Common myeloid progenitor, CD34-positive (primary cell): ENCODE measurements at regions not wholly inside any gene's neighbourhood (a gene's known extent, or its start where the extent isn't known, plus 50 kb on each side); places are given as distances from the start of the nearest gene placed in this dataset.

Experiments used
- CTCF ChIA-PET: fragments of 350-600 bp; sonication (Branson Sonifier 250); formaldehyde crosslinking; loops from one replicate; lab custom pipeline; 2021; ENCODE audit warnings: antibody characterized with exemption; lab: Charles Lee
- POLR2A ChIA-PET: fragments of 350-600 bp; sonication (Branson Sonifier 250); formaldehyde crosslinking; loops from one replicate; lab custom pipeline; 2021; ENCODE audit warnings: antibody characterized with exemption; lab: Charles Lee
- DNase-seq, 3 donors: peaks; one replicate each; pipeline versions ENCODE4 v3.0.0 to v3.0.0-alpha.2; 2013
- H3K27ac ChIP-seq, 2 experiments: 1 replicate in 1 of 2; 2 replicates in 1 of 2; pipeline ENCODE4 v1.7.0; 2013; ENCODE audit warnings: inconsistent platforms in 2 of 2, low read length in 2 of 2, mild to moderate bottlenecking in 2 of 2, low read depth in 1 of 2, moderate library complexity in 1 of 2; ENCODE audit not compliant: severe bottlenecking in 2 of 2, insufficient read depth in 1 of 2, poor library complexity in 1 of 2
- H3K27me3 ChIP-seq, 5 experiments: replicated peaks in 2 of 5; 1 replicate in 3 of 5; 2 replicates in 2 of 5; pipeline versions ENCODE4 v1.6.1 to v1.7.0; 2013; ENCODE audit warnings: low read length in 4 of 5, mild to moderate bottlenecking in 2 of 5, moderate library complexity in 2 of 5, inconsistent platforms in 1 of 5; ENCODE audit not compliant: insufficient read depth in 5 of 5, control insufficient read depth in 4 of 5
- H3K36me3 ChIP-seq, 4 experiments: 1 replicate in 2 of 4; 2 replicates in 2 of 4; pipeline versions ENCODE4 v1.6.1 to v1.7.0; 2013; ENCODE audit warnings: low read length in 3 of 4, control low read depth in 1 of 4, mild to moderate bottlenecking in 1 of 4; ENCODE audit not compliant: control insufficient read depth in 4 of 4, insufficient read depth in 4 of 4
- H3K4me1 ChIP-seq, 4 experiments: 1 replicate in 3 of 4; 2 replicates in 1 of 4; pipeline versions ENCODE4 v1.6.1 to v1.7.1; 2013; ENCODE audit warnings: low read length in 3 of 4, mild to moderate bottlenecking in 3 of 4, control low read depth in 1 of 4, inconsistent platforms in 1 of 4, moderate library complexity in 1 of 4; ENCODE audit not compliant: control insufficient read depth in 4 of 4, insufficient read depth in 4 of 4; ENCODE audit errors: control extremely low read depth in 1 of 4
- H3K4me3 ChIP-seq, 7 experiments: 1 replicate in 4 of 7; 2 replicates in 3 of 7; pipeline versions ENCODE4 v1.5.1 to v1.7.0; 2013; ENCODE audit warnings: mild to moderate bottlenecking in 7 of 7, low read length in 6 of 7, moderate library complexity in 6 of 7, inconsistent platforms in 2 of 7, low read depth in 2 of 7, control low read depth in 1 of 7; ENCODE audit not compliant: insufficient read depth in 4 of 7, control insufficient read depth in 1 of 7; ENCODE audit errors: extremely low read depth in 1 of 7
- H3K9me3 ChIP-seq, 5 experiments: 1 replicate in 4 of 5; 2 replicates in 1 of 5; pipeline versions ENCODE4 v1.6.1 to v1.7.1; 2013; ENCODE audit warnings: low read length in 4 of 5, mild to moderate bottlenecking in 2 of 5, inconsistent platforms in 1 of 5, low read depth in 1 of 5, moderate library complexity in 1 of 5; ENCODE audit not compliant: control insufficient read depth in 4 of 5, insufficient read depth in 2 of 5; ENCODE audit errors: control extremely low read depth in 1 of 5
- whole genome bisulfite sequencing: methylation state at CpG from one replicate; pipeline ENCODE4 v1.1.5; 2013; ENCODE audit not compliant: insufficient coverage; 5-methylcytosine and 5-hydroxymethylcytosine counted together

- no peak overlapping the region for H3K4me3 ChIP-seq
- no peaks in the 10 kb centered on the region for H3K36me3 ChIP-seq
- H3K9me3 ChIP-seq, result peaks cover 0 to 2% (median 0%) of the 10 kb centered on the region in 5 experiments
- 90% methylated on average over 4 of the region's 5 CpGs for WGBS
- peaks cover 0 to 11% (median 4%) of the 10 kb centered on the region in 5 experiments for H3K27me3 ChIP-seq
- H3K27ac ChIP-seq, result no peak overlapping the region
- ChIA-PET POLR2A (no interaction called here), CTCF (no interaction called here)
- DNase-seq, result no peak
- H3K4me1 ChIP-seq, result no peaks in the 10 kb centered on the region
Measured at GRCh38 chr15:96106628-96107027, 223.9 kb upstream of the NR2F2 start.

- Histone ChIP-seq H3K4me1 (no peaks in the 10 kb centered on the region), H3K4me3 (no peak overlapping the region), H3K9me3 (peaks cover 0 to 2% (median 0%) of the 10 kb centered on the region in 5 experiments), H3K36me3 (no peaks in the 10 kb centered on the region), H3K27me3 (peaks cover 0 to 11% (median 2%) of the 10 kb centered on the region in 5 experiments), H3K27ac (no peak overlapping the region)
- ChIA-PET CTCF (no interaction called here), POLR2A (no interaction called here)
- 83% methylated on average over 1 of the region's 2 CpGs for WGBS
- DNase-seq, result no peak
Measured at GRCh38 chr15:96107916-96108315, 222.6 kb upstream of the NR2F2 start.

DNA sequence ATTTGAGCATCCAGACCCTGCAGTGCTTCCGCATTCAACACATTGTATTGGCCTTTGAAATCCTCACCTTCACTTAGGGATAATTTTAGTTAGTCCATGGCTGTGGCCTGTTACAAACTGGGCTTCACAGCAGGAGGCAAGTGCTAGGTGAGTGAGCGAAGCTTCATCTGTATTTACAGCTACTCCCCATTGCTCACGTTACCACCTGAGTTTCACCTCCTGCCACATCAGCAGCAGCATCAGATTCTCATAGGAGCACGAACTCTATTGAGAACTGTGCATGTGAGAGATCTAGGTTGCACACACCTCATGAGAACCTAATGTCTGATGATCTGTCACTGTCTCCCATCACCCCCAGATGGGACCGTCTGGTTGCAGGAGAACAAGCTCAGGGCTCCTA lies 222.1 kb upstream of the NR2F2 start:
- WGBS, result 92% methylated on average over 4 of the region's 5 CpGs
- POLR2A ChIA-PET, result no interaction called here

DNA sequence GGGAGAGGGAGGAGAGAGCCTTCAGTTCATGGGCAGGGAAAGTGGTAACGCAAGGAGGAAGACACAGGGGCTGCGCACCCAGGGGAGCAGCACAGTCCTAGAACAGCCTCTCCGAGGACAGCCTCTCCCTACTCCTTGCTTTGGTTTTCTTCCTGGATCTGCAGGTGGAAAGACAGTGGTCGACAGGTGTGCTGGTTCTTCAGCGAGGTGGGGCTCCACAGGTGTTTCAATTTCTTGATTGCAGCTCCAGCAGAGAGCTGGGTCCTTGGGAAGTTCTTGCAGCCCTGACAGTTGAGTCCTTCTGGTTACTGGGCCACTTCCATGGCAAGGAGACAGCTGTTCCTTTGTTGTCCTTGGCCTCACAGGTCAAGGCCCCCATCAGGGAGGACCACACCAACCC lies 220.7 kb upstream of the NR2F2 start:
- no peak for DNase-seq
- ChIA-PET POLR2A (no interaction called here), CTCF (no interaction called here)
- Histone ChIP-seq H3K36me3 (no peaks in the 10 kb centered on the region), H3K4me1 (no peaks in the 10 kb centered on the region), H3K27ac (no peak overlapping the region), H3K4me3 (no peak overlapping the region), H3K27me3 (peaks cover 0 to 8% (median 2%) of the 10 kb centered on the region in 5 experiments), H3K9me3 (peaks cover 0 to 2% (median 0%) of the 10 kb centered on the region in 5 experiments)
- WGBS, result 92% methylated on average over 5 of the region's 5 CpGs

More for the DNA sequence above, 222.1 kb upstream of the NR2F2 start:
- Histone ChIP-seq H3K4me1 (no peaks in the 10 kb centered on the region), H3K27me3 (peaks cover 0 to 11% (median 2%) of the 10 kb centered on the region in 5 experiments), H3K36me3 (no peaks in the 10 kb centered on the region), H3K9me3 (peaks cover 0 to 2% (median 0%) of the 10 kb centered on the region in 5 experiments), H3K27ac (no peak overlapping the region), H3K4me3 (no peak overlapping the region)
- no peak for DNase-seq
- CTCF ChIA-PET, result no interaction called here

DNA sequence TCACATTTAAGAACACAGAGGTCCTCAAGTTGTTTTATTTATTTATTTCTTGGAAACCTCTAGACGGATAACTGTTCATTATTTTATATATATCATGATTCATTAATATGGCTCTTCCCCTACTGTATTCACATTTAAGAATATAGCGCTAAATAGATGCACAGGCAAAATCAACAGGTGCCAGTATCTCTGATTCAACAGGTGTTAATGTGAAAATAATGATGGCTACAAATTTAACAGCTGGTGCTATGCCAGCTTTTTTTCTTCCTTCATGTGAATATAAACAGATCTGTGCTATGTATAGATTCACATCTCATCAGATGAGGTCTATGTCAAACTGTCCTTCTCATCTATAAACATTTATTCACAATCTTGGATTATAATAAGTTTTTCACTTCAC lies 218.5 kb upstream of the NR2F2 start:
- CTCF ChIA-PET, result no interaction called here

GRCh38 chr15:96115642-96116041 lies 214.9 kb upstream of the NR2F2 start:
- no peaks in the 10 kb centered on the region for H3K4me1 ChIP-seq
- no peak overlapping the region for H3K4me3 ChIP-seq
- POLR2A ChIA-PET, result no interaction called here
- H3K27me3 ChIP-seq, result peaks cover 0 to 2% (median 2%) of the 10 kb centered on the region in 5 experiments
- no peaks in the 10 kb centered on the region for H3K9me3 ChIP-seq
- H3K27ac ChIP-seq, result no peak overlapping the region
- DNase-seq, result no peak
- no CpG with 5 or more reads among the region's 2 CpGs for WGBS
- no peaks in the 10 kb centered on the region for H3K36me3 ChIP-seq
- CTCF ChIA-PET, result interaction anchor here (0.7 kb wide), 1 partner anchor 484 kb away, joined by 3 read pairs; no protein-coding TSS in a partner anchor

More for the DNA sequence above, 218.5 kb upstream of the NR2F2 start:
- Histone ChIP-seq H3K4me1 (no peaks in the 10 kb centered on the region), H3K36me3 (no peaks in the 10 kb centered on the region), H3K27me3 (peaks cover 0 to 6% (median 2%) of the 10 kb centered on the region in 5 experiments), H3K27ac (no peak overlapping the region), H3K4me3 (no peak overlapping the region), H3K9me3 (peaks cover 0 to 2% (median 0%) of the 10 kb centered on the region in 5 experiments)
- no peak for DNase-seq
- WGBS, result no CpG with 5 or more reads among the region's 2 CpGs
- POLR2A ChIA-PET, result no interaction called here

- no peak for DNase-seq
- Histone ChIP-seq H3K36me3 (no peaks in the 10 kb centered on the region), H3K9me3 (no peaks in the 10 kb centered on the region), H3K27ac (no peak overlapping the region), H3K27me3 (peaks cover 0 to 2% (median 0%) of the 10 kb centered on the region in 5 experiments), H3K4me3 (no peak overlapping the region), H3K4me1 (no peaks in the 10 kb centered on the region)
- 72% methylated on average over 3 of the region's 4 CpGs for WGBS
- POLR2A ChIA-PET, result no interaction called here
- CTCF ChIA-PET, result no interaction called here
Measured at GRCh38 chr15:96117270-96117669, 213.2 kb upstream of the NR2F2 start.
